Liver (tissue), 8 donors: ENCODE measurements at regions not wholly inside any gene's neighbourhood (a gene's known extent, or its start where the extent isn't known, plus 50 kb on each side); places are given as distances from the start of the nearest gene placed in this dataset.

Experiments used
- DNase-seq: peaks from one replicate; pipeline ENCODE4 v3.0.0-alpha.2; 2017; ENCODE audit warnings: low spot score
- H3K27ac ChIP-seq, 2 donors: one replicate each; pipeline ENCODE4 v1.7.0; 2013; ENCODE audit warnings: inconsistent platforms in 2 of 2, low read length in 2 of 2, control low read depth in 1 of 2, low read depth in 1 of 2, mild to moderate bottlenecking in 1 of 2
- H3K27me3 ChIP-seq, 4 donors: one replicate each; pipeline versions ENCODE4 v1.6.1 to v1.7.0; 2013; ENCODE audit warnings: low read length in 3 of 4, inconsistent platforms in 1 of 4, mild to moderate bottlenecking in 1 of 4, moderate library complexity in 1 of 4; ENCODE audit not compliant: control insufficient read depth in 4 of 4, insufficient read depth in 4 of 4
- H3K36me3 ChIP-seq, 4 donors: one replicate each; pipeline versions ENCODE4 v1.6.1 to v1.7.0; 2013; ENCODE audit warnings: low read length in 3 of 4, mild to moderate bottlenecking in 3 of 4, low read depth in 1 of 4, moderate library complexity in 1 of 4; ENCODE audit not compliant: control insufficient read depth in 4 of 4, insufficient read depth in 3 of 4
- H3K4me1 ChIP-seq, 4 donors: one replicate each; pipeline versions ENCODE4 v1.6.1 to v1.7.0; 2013; ENCODE audit warnings: low read length in 3 of 4, mild to moderate bottlenecking in 3 of 4, moderate library complexity in 1 of 4; ENCODE audit not compliant: control insufficient read depth in 4 of 4, insufficient read depth in 4 of 4
- H3K4me3 ChIP-seq, 3 donors: one replicate each; pipeline versions ENCODE4 v1.6.1 to v1.7.0; 2013; ENCODE audit warnings: low read length in 3 of 3, control low read depth in 1 of 3, low read depth in 1 of 3, mild to moderate bottlenecking in 1 of 3
- H3K9ac ChIP-seq, 2 donors: one replicate each; pipeline ENCODE4 v1.7.0; 2013; ENCODE audit warnings: low read length in 2 of 2, mild to moderate bottlenecking in 2 of 2, moderate library complexity in 2 of 2, control low read depth in 1 of 2, low read depth in 1 of 2
- H3K9me3 ChIP-seq, 4 donors: one replicate each; pipeline versions ENCODE4 v1.6.1 to v1.7.0; 2013; ENCODE audit warnings: low read length in 3 of 4; ENCODE audit not compliant: control insufficient read depth in 4 of 4
- ATF3 ChIP-seq: IDR thresholded peaks from 2 replicates; pipeline ENCODE4 v1.6.1; 2016; ENCODE audit warnings: antibody characterized with exemption
- CTCF ChIP-seq: fragments of 150-350 bp; IDR thresholded peaks from 2 replicates; pipeline ENCODE4 v1.5.1; 2017; ENCODE audit warnings: improper control_type of control experiment, low read depth, low read length; ENCODE audit not compliant: missing input control
- EGR1 ChIP-seq, 2 donors: IDR thresholded peaks; 2 replicates each; pipeline ENCODE4 v1.6.1; 2016 to 2018; ENCODE audit warnings: antibody characterized with exemption in 2 of 2, low read depth in 2 of 2
- FOXA1 ChIP-seq: IDR thresholded peaks from 2 replicates; pipeline ENCODE4 v1.6.1; 2016; ENCODE audit warnings: antibody characterized with exemption
- FOXA2 ChIP-seq: IDR thresholded peaks from 2 replicates; pipeline ENCODE4 v1.6.1; 2016; ENCODE audit warnings: antibody characterized with exemption
- GABPA ChIP-seq, 2 donors: IDR thresholded peaks in 1 of 2; conservative IDR thresholded peaks in 1 of 2; 2 replicates each; pipeline ENCODE4 v1.6.1; 2016; ENCODE audit warnings: antibody characterized with exemption in 2 of 2, mild to moderate bottlenecking in 1 of 2, moderate library complexity in 1 of 2
- HNF4A ChIP-seq, 2 donors: conservative IDR thresholded peaks; 2 replicates each; pipeline ENCODE4 v1.6.1; 2016; ENCODE audit warnings: antibody characterized with exemption in 2 of 2, mild to moderate bottlenecking in 2 of 2
- HNF4G ChIP-seq: IDR thresholded peaks from 2 replicates; pipeline ENCODE4 v1.6.1; 2016; ENCODE audit warnings: antibody characterized with exemption
- JUND ChIP-seq, 2 donors: IDR thresholded peaks; 2 replicates each; pipeline ENCODE4 v1.6.1; 2016; ENCODE audit warnings: antibody characterized with exemption in 2 of 2
- NR2F2 ChIP-seq: IDR thresholded peaks from 2 replicates; pipeline ENCODE4 v1.6.1; 2016; ENCODE audit warnings: antibody characterized with exemption
- RAD21 ChIP-seq, 2 donors: IDR thresholded peaks; 2 replicates each; pipeline ENCODE4 v1.6.1; 2016; ENCODE audit warnings: antibody characterized with exemption in 2 of 2, mild to moderate bottlenecking in 2 of 2
- REST ChIP-seq: IDR thresholded peaks from 2 replicates; pipeline ENCODE4 v1.6.1; 2016; ENCODE audit warnings: antibody characterized with exemption, mild to moderate bottlenecking
- RXRA ChIP-seq, 2 donors: IDR thresholded peaks; 2 replicates each; pipeline ENCODE4 v1.6.1; 2017 to 2018; ENCODE audit warnings: antibody characterized with exemption in 2 of 2, mild to moderate bottlenecking in 1 of 2
- SP1 ChIP-seq: IDR thresholded peaks from 2 replicates; pipeline ENCODE4 v1.6.1; 2018; ENCODE audit warnings: antibody characterized with exemption, mild to moderate bottlenecking
- TAF1 ChIP-seq: conservative IDR thresholded peaks from 2 replicates; pipeline ENCODE4 v1.6.1; 2016; ENCODE audit warnings: antibody characterized with exemption, mild to moderate bottlenecking
- YY1 ChIP-seq: IDR thresholded peaks from 2 replicates; pipeline ENCODE4 v1.6.1; 2016; ENCODE audit warnings: antibody characterized with exemption, mild to moderate bottlenecking
- WGBS: extraction: QIAGEN DNeasy Blood & Tissue Kit; methylation state at CpG from one replicate; pipeline ENCODE4 v1.1.7; 2013; 5-methylcytosine and 5-hydroxymethylcytosine counted together
- TF ChIP-seq, protein P1 (sequence below): IDR thresholded peaks from 2 replicates; pipeline ENCODE4 v1.6.1; 2016; ENCODE audit warnings: antibody characterized with exemption
- TF ChIP-seq, protein P2 (sequence below): IDR thresholded peaks from 2 replicates; pipeline ENCODE4 v1.6.1; 2016; ENCODE audit warnings: antibody characterized with exemption
- donor health status: healthy.
- donor health status: healthy.
- donor health status: healthy.
- donor health status: healthy.
- donor health status: healthy.

DNA sequence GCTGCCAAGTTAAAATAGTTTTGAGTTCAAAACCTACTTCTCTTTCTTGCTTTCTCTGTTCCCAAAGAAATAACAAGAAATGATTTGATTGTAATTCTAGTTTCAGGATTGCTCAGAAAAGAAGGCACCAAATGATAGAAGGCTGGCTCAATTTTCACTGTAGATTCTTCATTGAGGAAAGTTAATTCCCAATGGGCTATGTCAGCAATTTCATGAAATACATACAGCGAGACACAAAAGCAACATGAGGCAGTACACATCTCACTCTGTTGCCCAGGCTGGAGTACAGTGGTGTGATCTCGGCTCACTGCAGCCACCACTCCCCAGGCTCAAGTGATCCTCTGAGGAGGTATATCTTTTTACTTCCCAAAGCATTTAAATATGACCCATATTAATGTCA lies 1659.9 kb upstream of the C9orf72 start (continued):
- TF ChIP-seq, protein P1, sequence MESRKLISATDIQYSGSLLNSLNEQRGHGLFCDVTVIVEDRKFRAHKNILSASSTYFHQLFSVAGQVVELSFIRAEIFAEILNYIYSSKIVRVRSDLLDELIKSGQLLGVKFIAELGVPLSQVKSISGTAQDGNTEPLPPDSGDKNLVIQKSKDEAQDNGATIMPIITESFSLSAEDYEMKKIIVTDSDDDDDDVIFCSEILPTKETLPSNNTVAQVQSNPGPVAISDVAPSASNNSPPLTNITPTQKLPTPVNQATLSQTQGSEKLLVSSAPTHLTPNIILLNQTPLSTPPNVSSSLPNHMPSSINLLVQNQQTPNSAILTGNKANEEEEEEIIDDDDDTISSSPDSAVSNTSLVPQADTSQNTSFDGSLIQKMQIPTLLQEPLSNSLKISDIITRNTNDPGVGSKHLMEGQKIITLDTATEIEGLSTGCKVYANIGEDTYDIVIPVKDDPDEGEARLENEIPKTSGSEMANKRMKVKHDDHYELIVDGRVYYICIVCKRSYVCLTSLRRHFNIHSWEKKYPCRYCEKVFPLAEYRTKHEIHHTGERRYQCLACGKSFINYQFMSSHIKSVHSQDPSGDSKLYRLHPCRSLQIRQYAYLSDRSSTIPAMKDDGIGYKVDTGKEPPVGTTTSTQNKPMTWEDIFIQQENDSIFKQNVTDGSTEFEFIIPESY: no peak
- TF ChIP-seq RXRA (IDR thresholded peaks at IDR 0.05): no peak

DNA sequence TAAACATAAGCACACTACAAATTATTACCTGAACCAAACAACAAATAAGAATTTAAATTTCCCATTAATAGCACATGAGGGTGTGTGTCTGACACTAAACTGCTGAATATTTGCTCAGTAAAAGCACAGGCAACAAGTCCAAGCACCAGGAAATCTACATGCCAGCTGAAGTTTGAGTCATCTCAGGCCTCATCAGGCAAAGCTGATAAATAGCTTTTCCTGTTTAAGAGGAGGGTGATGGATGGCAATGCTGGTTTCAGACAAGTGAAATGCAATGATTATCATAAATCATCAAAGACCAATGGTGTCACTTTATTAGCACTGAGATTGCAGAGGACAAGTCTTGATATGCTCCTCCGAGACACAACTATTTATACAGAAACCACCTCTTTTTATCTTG lies 1668.0 kb upstream of the C9orf72 start:
- no peak for TF ChIP-seq RAD21 (IDR thresholded peaks at IDR 0.05)
- TF ChIP-seq, protein P2, sequence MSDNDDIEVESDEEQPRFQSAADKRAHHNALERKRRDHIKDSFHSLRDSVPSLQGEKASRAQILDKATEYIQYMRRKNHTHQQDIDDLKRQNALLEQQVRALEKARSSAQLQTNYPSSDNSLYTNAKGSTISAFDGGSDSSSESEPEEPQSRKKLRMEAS: no peak
- no peak for TF ChIP-seq NR2F2
- TF ChIP-seq FOXA2: no peak
- TF ChIP-seq FOXA1: no peak
- TF ChIP-seq REST: no peak
- no peak for TF ChIP-seq HNF4G
- Histone ChIP-seq H3K9ac (no peak overlapping the region), H3K27ac (no peak overlapping the region), H3K36me3 (no peaks in the 10 kb centered on the region), H3K27me3 (no peaks in the 10 kb centered on the region), H3K4me3 (no peak overlapping the region), H3K9me3 (no peaks in the 10 kb centered on the region), H3K4me1 (no peaks in the 10 kb centered on the region)
- no peak for DNase-seq
- 86% methylated on average over 1 of the region's 1 CpG for WGBS

DNA sequence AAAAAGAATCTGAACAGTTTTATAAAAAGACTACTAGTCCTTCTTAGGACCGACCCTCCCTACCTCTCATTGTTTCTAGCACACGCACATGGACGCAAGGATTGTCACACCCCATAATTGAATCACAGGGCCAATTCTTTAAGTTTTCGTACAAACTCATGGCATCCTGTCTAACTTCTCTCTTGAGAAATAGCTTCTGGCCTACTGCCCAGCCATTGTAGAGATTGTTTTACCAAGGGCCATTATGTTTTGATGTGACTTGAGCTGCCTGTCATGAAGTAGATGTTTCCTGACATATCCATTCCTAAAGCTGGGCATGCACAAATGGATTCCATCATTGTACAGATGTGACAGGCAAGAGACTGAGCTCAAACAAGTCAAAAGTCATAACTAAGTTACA lies 1672.1 kb upstream of the C9orf72 start:
- WGBS: 88% methylated on average over 4 of the region's 4 CpGs
- H3K9ac ChIP-seq: no peak overlapping the region
- H3K4me1 ChIP-seq: no peaks in the 10 kb centered on the region
- H3K27me3 ChIP-seq: no peaks in the 10 kb centered on the region
- H3K27ac ChIP-seq: no peak overlapping the region
- H3K9me3 ChIP-seq: no peaks in the 10 kb centered on the region
- no peaks in the 10 kb centered on the region for H3K36me3 ChIP-seq
- DNase-seq: no peak
- no peak overlapping the region for H3K4me3 ChIP-seq
- TF ChIP-seq JUND (IDR thresholded peaks at IDR 0.05): no peak
- no peak for TF ChIP-seq GABPA (IDR thresholded peaks at IDR 0.05 in 1 of 2, conservative IDR thresholded peaks at IDR 0.05 in 1 of 2)
- no peak for TF ChIP-seq TAF1
- no peak for TF ChIP-seq FOXA1
- TF ChIP-seq RAD21 (IDR thresholded peaks at IDR 0.05): no peak
- TF ChIP-seq, protein P1: no peak
- TF ChIP-seq CTCF: no peak
- no peak for TF ChIP-seq HNF4A (conservative IDR thresholded peaks at IDR 0.05)
- no peak for TF ChIP-seq HNF4G
- no peak for TF ChIP-seq YY1
- no peak for TF ChIP-seq RXRA (IDR thresholded peaks at IDR 0.05)
- no peak for TF ChIP-seq NR2F2
- no peak for TF ChIP-seq EGR1 (IDR thresholded peaks at IDR 0.05; ENCODE audit: low read depth in 2 of 2)
- TF ChIP-seq REST: no peak
- no peak for TF ChIP-seq SP1
- no peak for TF ChIP-seq ATF3
